GM19455 (cell line): ENCODE measurements at regions not wholly inside any gene's neighbourhood (a gene's known extent, or its start where the extent isn't known, plus 50 kb on each side); places are given as distances from the start of the nearest gene placed in this dataset.

Experiments
- ATAC-seq: cut with Tn5 transposase; IDR thresholded peaks from one replicate; pipeline ENCODE4 v1.9.1; 2021; ENCODE audit not compliant: unreplicated experiment

DNA sequence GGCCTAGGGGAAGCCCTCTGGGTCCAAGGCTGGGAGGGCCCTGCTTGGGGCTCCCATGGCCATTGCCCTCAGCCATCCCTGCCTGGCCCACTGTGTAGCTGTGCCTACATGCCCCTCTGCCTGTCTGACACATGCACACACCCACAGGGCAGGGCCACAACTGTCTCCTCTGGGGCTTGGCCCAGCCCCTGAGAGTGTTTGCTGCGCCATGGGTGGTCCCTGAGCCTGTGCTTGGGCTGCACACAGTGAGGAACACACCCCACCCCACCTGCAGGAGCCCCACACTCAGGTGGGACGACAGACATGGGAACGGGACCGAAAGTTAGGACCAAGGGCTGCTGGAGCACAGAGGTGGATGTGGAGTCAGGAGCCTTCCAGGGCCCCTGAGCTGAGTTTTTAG, 489.5 kb downstream of the TBC1D22A start:
- no peak for ATAC-seq

DNA sequence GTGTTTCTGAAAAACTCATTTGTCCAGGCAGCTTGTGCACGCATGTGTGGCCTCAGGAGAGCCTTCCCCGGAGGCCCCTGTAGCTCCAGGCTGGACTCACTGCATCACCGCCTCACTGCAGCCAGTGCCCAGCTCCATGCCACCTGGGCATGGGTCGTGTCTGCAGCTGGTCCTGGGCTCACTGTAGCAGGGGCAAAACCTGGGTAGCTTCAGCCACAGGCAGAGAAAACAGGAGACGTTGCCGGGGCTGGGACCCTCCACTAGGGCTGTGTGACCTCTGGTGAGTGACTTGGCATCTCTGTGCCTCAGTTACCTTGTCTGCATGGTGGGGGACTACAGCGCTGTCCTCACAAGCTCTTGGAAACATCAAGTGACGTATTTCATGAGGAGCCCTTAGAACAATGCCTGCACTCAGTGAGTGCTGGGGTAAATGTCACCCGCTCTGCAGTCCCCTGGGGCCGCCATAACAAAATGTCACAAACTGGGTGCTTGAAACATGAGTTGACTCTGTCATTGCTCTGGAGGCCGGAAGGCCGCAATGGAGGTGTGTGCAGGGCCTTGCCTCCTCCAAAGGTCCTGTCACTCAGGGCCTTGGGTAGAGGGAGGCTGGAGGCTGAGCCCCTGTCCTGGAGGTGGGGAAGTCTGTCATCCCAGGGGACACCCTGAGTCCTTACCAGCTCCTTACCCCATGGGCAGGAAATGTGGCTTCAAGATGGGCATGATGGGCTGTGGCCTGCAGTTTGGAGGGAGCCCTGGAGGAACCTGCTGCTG, 488.7 kb downstream of the TBC1D22A start:
- no peak for ATAC-seq

DNA sequence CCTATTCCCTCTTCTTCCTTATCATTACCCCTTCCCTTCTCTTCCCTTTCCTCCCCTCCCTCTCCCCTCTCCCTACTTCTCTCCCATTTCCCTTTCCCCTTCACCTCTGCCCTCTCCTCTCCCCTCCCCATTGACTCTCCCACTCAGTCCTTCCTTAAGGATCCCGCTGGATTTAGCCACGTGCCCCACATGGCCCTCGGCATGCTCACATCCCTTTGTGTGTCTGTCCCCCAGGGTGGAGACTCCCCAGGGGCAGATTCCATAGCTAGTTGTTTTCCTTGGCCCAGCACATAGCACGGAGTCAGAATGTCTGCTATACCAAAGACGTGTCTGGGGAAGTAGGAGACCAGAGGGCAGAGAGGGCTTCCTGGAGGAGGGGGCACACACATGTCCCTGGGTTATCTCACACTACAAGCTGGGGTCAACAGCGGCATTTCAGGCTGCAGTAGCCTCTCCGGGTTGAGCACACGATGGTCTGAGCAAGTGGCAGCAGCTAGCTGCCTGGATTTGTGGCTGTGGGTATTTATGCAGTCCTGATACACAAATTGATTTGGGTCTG, 487.0 kb downstream of the TBC1D22A start:
- ATAC-seq, result no peak

DNA sequence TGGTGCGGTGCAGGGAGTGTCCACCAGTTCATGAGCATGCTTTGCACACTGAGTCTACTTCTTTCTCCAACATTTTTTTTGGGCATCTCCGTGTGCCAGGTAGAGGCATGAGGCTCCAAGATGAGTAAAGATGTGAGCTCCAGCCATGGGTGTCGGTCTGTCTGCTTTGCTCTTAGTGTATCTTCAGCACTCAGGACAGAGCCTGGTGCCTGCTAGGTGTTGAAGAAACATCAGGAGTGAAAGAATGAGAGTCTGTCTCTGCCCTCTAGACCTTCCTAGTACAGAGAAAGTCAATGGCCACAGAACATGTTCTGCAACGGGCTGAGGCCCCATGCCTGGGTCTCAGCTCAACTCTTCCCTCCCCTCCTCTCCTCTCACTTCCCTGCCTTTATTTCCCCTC, 486.5 kb downstream of the TBC1D22A start:
- no peak for ATAC-seq

- ATAC-seq, result no peak
Observed at GRCh38 chr22:47247579-47248240, 485.3 kb downstream of the TBC1D22A start.

GRCh38 chr22:47245786-47246185, 483.3 kb downstream of the TBC1D22A start:
- ATAC-seq, result no peak

GRCh38 chr22:47245286-47245685, 482.8 kb downstream of the TBC1D22A start:
- no peak for ATAC-seq

GRCh38 chr22:47240116-47240515, 477.7 kb downstream of the TBC1D22A start:
- no peak for ATAC-seq

GRCh38 chr22:47239474-47239860, 477.0 kb downstream of the TBC1D22A start:
- no peak for ATAC-seq

DNA sequence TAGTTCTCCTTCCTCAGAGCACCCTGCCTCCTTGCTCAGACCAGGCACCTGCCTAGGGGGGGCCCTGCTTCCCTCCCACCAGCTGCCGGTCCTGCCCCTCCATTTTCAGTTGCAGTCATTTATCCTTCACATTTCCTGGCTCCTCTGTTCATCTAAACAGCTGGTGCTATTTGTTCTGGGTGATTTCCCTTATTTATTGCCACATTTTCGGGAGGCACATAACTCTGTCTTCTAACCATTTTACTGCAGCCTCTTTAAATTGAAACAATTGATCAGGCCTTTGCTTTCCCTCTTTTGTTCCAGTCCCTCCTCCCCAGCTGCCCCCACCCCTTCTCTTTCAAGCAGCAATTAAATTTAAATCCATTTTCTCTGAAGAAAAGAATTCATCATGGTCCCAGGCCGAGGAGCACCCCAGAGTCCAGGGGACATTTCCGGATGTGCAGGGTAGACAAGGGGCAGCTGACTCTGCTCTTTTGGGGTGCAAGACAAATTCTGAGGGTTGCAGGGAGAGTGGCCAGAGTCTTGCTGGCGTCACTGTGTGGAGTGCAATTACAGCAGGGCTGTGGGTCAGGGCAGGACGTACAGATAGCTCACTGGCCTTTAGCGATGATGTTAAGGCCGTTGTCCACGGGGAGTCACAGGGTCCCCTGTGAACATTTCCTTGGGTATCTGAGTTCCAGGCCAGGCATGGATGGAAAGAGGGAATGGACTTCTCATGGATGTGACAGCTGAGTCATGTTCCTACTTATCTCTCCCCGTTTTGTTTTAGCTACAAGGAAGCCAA, 476.4 kb downstream of the TBC1D22A start:
- ATAC-seq, result no peak

DNA sequence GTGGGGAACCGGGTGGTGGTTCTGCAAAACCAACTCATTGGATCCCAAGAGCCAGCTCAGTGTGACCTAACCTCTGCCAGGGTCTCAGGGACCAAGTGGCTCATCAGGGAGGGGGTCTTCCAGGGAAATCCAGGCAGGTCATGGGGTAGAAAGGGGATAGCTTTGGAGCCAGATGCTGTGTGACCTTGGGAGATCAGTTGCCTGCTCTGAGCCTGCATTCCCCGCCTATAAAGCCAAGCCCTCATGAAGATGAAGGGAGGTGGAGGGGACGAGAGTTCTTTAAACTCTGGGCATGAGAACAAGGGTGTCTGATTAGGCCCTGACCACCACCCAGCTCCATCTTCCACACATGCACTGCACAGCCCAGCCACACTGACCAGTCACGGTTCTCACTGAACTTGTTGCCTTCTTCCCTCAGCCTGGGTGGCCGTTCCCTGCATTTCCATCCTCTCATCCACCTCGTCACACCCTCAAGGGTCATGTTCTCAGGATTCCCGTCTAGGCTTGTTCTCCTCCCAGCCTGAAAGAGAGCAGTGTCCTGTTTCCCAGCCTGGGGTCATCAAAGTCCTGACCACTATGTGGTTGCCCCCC, 475.5 kb downstream of the TBC1D22A start:
- ATAC-seq, result no peak

- ATAC-seq, result no peak
Observed at GRCh38 chr22:47236718-47237117, 474.3 kb downstream of the TBC1D22A start.

- ATAC-seq, result no peak
Observed at GRCh38 chr22:47236161-47236560, 473.7 kb downstream of the TBC1D22A start.

DNA sequence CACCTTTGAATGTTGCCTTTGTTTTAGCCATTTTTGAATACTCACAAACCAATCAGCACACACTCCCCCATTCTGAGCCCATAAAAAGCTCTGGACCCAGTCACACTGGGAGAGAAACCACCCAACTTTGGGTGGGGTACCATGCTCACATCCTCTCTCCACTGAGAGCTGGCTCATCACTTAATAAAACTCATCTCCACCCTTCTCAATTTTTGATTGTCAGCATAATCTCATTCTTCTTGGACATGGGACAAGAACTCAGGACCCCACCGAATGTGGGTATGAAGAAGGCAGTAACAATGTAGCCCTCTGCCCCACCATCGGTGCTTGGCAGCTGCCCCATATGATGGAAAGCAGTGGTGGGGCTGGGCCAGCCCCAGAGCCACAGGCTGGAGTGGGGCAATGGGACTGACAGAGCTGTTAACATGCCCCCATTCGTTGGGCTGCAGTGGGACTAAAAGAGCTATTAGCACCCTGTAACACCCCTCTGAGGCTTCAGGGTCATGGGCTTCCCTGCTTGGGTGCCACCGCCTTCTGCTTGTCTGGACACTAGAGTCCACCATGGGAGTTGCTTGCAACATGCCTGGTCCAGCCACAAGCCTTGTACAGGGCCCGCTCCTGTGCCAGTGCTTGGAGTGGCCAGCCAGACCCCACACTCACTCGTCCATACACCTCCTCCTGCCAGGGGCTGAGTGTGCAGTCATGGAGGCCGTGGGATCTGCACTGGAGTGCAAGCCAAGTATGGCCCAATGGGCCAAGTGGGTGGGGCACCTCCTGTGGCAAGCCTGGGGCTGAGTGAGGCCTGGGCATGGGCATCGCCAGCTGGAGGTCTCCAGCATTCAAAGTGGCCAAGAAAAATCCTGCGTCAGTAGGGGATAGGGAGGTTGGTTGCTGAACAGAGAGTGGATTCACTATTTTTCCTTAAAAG, 471.1 kb downstream of the TBC1D22A start:
- no peak for ATAC-seq

GRCh38 chr22:47232753-47233152, 470.3 kb downstream of the TBC1D22A start:
- no peak for ATAC-seq

- no peak for ATAC-seq
Observed at GRCh38 chr22:47232197-47232596, 469.7 kb downstream of the TBC1D22A start.

GRCh38 chr22:47231759-47232158, 469.3 kb downstream of the TBC1D22A start:
- ATAC-seq, result no peak

DNA sequence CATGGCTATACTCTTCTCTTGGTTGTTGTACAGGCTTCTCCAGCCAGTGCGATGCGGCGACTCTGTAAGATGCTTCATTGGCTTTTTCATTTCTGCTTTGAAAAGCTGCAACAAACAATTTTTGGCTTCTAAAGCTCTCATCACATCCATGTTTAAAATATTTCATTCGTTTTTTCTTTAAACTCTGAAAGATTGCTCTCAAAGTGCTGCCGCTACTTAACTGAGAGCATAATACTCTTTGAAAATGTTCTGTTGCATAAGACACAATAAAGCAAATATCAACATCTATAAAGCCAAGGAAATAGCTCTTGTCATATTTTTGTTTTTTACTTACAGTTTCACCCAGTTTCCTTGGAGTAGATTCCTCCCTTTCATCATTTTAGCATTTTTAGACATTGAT, 468.3 kb downstream of the TBC1D22A start:
- no peak for ATAC-seq

DNA sequence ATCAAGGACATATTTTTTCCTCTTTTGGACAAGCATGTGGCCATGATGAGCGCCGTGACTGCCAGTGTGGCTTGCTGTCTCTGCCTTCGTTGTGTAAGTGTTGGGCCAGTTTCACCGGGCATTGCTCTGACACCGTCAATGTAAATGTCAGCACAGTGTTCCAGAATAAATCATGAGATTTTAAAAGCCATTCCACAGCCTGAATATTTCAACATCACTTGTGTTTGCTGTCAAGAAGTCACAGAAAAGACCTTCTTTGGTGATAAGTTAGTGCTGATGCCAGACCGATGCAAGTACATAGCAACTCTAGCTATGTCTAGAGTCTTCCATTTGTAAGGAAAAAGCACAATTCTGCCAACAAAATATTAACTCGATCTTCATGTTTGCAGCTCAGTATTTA, 467.8 kb downstream of the TBC1D22A start:
- ATAC-seq, result no peak

DNA sequence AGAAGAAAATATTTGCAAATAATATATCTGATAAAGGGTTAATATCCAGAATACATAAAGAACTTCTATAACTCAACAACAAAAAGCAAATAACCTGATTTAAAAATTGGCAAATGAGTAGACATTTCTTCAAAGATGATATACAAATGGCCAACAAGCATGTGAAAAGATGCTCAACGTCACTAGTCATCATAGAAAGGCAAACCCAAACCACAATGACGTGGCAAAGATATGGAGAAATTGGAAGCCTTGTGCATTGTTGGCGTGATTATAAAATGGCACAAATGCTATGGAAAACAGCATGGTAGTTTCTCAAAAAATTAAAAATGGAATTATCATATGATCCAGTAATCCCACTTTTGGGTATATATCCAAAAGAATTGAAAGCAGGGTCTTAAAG, 466.3 kb downstream of the TBC1D22A start:
- no peak for ATAC-seq
